OCI-LY7 (cell line): ENCODE measurements at regions not wholly inside any gene's neighbourhood (a gene's known extent, or its start where the extent isn't known, plus 50 kb on each side); places are given as distances from the start of the nearest gene placed in this dataset.

Experiments used
- EZH2phosphoT487 ChIP-seq: fragments of 200-600 bp; sonication (generic); IDR thresholded peaks from 2 replicates; pipeline ENCODE4 v1.6.1; 2018; ENCODE audit warnings: low read depth, borderline replicate concordance, mild to moderate bottlenecking, mixed run types, antibody characterized with exemption, low read length, moderate library complexity, mixed read lengths
- TF ChIP-seq, protein P1 (sequence below): fragments of 200-600 bp; sonication (generic); conservative IDR thresholded peaks from 2 replicates; pipeline ENCODE4 v1.5.1; 2014; ENCODE audit warnings: mild to moderate bottlenecking, antibody characterized with exemption, low read length, moderate library complexity, mixed read lengths

DNA sequence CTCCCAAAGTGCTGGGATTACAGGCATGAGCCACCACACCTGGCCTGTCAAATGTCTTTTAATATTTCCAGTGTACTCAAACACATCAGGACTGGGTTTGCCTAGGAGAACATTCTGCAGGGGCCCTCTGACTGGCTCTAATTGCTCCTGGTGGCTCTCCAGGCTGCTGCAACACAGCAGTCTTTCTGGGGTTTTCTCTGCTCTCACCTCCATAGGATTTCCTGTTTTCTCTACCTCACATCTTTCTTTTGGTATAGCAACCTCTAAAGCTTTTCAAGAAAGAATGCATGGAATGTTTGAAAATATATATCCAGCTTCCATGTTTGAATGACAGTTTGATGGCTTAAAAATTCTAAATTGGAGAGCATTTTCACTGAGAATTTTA, 83.3 kb upstream of the IGSF10 start:
- TF ChIP-seq, protein P1, sequence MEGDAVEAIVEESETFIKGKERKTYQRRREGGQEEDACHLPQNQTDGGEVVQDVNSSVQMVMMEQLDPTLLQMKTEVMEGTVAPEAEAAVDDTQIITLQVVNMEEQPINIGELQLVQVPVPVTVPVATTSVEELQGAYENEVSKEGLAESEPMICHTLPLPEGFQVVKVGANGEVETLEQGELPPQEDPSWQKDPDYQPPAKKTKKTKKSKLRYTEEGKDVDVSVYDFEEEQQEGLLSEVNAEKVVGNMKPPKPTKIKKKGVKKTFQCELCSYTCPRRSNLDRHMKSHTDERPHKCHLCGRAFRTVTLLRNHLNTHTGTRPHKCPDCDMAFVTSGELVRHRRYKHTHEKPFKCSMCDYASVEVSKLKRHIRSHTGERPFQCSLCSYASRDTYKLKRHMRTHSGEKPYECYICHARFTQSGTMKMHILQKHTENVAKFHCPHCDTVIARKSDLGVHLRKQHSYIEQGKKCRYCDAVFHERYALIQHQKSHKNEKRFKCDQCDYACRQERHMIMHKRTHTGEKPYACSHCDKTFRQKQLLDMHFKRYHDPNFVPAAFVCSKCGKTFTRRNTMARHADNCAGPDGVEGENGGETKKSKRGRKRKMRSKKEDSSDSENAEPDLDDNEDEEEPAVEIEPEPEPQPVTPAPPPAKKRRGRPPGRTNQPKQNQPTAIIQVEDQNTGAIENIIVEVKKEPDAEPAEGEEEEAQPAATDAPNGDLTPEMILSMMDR = no peak
- no peak for TF ChIP-seq EZH2phosphoT487
